Amniotic stem cell (primary cell): ENCODE measurements at regions not wholly inside any gene's neighbourhood (a gene's known extent, or its start where the extent isn't known, plus 50 kb on each side); places are given as distances from the start of the nearest gene placed in this dataset.

Experiments used
- DNase-seq: peaks from one replicate; lab custom pipeline; 2025; lab: John Stamatoyannopoulos, UW

DNA sequence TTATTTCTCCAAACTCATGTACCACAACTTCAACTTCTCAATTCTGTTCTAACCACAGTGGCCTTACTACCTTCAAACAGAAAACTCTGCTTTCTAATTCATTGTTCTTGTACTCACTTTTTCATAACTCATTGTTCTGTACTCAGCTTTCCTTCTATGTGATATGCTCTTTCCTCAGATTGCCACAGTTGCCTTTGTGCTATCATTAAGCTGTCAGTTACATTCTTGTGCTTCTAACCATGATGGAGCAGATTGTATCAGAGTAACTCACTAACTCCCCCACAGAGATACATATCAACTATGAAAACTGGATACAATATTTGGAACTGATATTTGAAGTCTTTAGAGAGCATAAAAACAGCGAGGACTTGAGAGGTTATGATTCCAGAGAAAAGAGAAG is 1213.7 kb downstream of the KCNT2 start:
- no peak for DNase-seq

DNA sequence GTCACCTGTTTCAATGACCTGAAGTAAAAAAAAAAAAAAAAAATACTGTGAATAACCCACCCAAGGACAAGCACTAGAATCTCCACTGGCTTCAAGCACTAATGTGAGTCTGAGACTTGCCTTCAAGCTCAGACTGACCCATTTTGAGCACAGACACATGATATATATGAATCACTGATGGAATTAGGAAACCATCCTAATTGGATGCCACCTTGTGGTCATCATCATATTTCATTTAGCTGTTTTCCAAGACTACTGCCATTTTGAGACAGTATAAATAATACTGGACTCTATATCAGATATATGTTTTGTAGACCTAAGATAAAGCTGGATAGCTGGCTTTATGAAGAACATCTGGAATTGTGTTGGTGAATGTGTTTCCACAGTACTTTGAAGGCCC is 1232.0 kb downstream of the KCNT2 start:
- DNase-seq, result no peak

DNA sequence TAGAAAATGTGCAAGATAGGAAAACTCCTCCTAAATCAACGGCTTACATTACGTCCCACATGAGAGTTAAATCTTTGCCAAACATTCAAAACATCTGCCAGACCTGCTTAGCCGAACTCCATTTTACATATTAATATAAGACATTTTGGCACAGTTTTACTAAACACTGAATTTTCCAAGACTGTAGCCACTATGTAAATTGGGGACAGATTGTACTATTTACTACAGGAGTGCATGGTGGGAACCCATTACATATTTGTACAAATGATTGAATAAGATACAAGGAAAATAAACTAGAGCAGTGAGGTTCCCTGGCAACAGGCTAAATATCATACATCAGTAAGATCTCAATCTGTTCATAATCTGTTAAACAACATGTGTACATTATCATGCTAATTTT is 1234.4 kb downstream of the KCNT2 start:
- no peak for DNase-seq

DNA sequence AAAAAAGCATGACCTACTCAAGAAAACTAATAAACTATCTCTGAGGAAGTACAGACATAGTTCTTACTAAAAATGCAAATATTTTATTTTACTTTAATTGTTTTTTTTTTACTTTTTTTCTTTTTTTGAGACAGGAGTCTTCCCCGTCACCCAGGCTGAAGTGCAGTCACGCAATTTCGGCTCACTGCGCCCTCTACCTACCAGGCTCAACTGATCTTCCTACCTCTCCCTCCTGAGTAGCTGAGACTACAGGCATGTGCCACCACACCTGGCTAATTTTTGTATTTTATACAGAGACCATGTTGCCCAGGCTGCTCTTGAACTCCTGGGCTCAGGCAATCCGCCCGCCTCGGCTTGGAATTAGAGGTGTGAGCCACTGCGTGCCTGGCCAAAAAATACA is 1263.1 kb downstream of the KCNT2 start:
- DNase-seq, result no peak

DNA sequence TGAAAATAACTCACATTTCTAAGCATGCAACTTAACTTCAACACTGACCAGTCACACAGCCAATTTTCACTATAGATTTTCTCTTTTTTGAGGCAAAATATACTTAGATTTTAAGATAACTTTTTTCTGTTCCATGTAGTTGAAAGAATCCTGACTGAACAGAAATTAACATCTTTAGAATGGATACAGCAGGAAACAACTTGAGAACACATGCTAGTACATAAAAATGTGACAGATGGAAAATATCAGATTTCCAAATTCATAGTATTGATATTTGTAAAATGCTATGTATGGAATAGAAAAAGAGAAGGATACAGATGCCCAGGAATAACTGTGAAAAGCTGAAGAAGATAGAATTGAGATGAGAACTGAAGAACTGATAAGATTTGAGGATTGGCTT is 1270.6 kb downstream of the KCNT2 start:
- DNase-seq, result no peak

DNA sequence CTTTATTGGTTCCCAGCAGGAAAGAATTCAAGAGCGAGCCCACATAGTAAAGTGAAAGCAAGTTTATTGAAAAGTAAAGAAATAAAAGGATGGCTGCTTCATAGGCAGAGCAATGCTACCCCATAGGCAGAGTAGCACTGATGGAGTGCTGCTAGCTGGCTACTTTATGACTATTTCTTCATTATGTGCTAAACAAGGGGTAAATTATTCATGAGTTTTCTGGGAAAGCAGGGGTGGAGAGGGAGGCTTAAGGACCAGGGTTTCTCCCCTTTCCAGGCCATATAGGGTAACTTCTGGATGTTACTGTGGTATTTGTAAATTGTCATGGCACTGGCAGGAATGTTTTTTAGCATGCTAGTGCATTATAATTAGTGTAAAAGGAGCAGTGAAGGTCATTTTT is 1271.4 kb downstream of the KCNT2 start:
- no peak for DNase-seq

DNA sequence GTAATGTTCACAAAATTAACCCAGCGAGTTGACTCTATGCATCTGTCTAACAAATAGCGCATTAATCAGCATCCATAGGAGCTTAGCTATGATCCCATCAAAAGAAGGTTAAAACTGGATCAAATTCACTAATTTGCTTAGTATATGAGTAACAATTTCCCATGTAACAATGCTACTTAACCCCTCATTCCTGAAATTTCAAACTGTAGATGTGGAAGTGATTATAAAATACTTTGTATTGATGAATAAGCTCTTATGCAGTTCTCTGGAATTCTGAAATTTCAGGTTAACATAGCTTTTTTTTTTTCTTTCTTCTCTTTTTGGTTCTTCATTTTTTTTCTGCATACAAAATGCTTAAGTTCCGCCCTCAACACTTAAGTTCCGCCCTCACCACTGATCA is 1272.7 kb downstream of the KCNT2 start:
- no peak for DNase-seq

DNA sequence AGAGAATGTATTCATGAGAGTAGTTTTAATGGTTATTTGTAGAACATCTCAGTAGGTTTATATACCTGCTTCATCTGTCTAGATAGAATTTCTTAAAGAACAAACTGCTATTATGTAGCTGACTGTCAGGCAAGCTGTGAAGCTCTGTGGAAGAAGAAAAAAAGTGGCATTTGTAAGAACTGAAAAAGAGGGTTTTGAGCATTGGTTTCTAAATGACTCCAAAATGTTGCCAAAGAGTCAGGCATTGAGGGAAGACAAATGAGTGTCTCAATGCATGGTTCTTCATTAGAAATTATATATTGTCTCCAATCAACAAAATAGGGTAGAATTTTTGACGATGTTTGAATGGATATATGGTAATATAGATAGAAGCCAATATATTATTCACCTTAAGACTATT is 1276.1 kb downstream of the KCNT2 start:
- no peak for DNase-seq

DNA sequence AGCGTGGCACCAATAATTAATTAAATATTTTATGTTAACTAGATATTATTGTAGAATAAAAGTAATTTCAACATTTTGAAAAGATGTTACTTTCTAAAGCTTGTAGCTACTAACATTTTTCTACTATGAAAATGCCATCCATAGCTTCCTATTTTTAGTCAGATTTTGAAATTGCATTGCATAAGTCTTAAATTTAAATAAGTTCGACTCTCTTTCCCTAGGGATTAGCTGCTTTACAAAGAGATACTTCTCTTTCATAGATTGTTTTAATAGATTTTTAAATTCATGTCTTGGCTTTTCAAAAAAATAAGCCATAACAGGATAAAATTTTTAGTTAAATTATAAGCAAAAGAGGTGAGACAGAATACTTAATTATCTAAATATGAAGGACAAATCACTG is 1279.6 kb downstream of the KCNT2 start:
- no peak for DNase-seq

DNA sequence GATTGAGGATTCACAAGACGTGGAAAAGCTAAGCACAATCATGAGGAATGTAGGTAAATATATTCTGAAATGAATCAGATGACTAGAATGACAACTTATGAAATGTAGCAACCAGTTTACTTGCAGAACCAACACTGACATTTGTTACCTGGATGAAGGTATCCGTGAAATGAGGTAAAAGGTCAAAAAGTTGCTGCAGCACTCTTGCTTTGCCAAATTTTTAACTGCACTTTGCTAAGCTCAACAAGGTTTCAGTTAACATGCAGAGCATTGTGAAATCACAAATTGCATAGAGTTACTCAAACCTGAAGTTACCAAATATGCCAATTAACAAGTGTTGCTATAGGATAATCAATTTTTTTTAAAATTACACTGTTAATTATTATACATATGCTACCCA is 1280.1 kb downstream of the KCNT2 start:
- DNase-seq, result no peak

DNA sequence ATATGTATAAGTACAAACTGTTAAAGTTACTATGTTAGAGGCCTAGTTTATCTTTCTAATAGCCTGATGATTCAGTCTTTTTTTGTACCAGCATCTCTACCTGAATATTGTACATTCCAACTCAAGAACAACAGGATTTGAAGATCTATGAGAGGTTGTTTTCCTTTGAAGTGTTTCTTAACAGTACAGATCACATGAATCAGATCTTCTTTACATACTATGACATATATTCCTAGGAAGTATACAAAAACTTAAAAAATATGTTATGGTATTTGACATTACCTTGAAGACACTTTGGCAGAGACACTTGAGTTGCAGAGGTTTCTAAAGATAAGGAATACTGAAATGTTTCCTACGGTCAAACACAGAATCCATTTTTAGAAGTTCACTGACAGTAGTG is 1280.9 kb downstream of the KCNT2 start:
- no peak for DNase-seq

DNA sequence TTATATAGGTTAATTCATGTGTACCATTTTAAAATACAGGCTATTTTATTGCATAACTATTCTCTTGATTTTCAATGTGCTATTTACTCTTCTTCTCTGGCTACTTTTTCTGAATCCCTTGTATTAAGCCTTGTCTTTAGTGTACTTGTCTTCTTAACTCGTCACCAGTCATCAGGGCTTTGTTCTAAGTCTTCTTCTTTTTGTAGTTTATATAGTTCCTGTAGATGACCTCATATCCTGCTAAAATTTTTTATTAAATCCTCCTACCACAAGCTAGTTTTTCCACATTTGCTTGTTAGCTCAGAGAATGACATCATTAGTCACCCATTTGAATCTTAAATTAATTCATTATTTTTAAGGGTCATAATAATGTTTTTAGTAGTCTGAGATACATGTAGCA is 1281.9 kb downstream of the KCNT2 start:
- DNase-seq, result no peak

DNA sequence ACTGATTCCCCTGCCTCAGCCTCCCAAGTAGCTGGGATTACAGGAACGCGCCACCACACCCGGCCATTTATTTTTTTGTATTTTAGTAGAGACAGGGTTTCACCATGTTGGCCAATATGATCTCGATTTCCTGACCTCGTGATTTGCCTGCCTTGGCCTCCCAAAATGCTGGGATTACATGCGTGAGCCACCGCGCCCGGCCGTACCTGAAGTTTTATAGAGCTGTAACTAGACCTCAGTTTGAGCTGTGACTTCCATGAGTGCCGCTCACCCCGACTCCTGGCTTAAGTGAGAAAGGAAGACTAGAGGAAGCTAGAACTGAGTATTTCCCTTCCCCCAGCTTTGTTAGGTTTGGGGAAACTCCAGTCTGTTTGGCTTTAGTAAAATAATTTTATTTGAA is 1283.1 kb downstream of the KCNT2 start:
- DNase-seq, result no peak

DNA sequence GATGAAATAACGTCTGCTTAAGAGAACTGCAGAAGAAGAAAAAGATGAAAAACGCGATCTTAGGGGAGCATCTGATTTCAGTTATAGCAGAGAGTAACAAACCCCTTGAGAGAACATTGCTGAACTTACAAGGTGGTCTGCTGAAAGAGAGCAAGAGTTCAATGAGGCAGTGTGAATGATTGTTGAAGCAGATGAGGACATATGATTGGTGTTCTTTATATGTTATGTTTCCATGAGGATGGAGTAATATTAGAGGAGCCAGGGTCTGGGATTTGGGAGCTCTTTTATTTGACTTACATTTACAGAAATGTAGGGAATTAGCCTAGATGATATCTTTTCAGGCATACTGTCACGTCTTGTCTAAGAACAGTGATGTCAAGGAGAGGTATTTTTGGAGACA is 1302.0 kb downstream of the KCNT2 start:
- no peak for DNase-seq

DNA sequence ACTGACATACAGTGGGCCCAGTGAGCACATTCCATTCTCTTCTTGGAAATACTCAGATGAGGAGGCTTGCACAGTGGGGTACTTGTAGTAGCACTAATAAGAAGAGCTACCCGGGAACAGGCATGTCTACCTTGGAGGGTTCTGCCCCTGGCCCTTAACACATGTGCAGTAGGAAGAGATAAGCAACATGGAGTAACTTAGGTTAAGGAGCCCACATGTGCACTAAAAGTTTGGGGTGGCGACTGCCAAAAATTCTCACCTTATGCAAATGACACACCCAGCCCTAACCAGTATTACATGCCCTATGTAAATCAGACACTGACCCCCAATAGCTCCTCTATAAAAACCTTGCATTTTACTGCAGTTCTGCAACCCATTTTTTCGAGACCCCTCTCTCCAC is 1313.3 kb downstream of the KCNT2 start:
- DNase-seq, result no peak

DNA sequence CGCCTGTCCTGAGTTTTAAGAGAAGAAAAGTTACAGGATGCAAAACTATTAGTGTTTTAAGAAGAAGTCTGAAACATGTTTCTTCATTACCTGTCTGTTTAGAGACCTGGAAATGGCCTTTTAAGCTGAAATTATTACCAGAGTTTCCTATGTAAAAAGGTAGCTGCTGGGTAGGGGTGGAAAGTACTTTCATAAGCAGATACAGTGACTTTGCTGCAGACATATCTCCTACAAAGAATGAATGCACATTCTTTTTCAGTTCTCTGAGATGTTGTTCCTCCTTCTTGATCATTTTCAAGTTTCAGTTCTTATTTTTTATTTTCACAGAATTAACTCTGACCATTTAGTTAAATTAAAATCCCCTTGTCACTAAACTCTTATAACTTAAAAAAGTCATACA is 1329.6 kb downstream of the KCNT2 start:
- no peak for DNase-seq

DNA sequence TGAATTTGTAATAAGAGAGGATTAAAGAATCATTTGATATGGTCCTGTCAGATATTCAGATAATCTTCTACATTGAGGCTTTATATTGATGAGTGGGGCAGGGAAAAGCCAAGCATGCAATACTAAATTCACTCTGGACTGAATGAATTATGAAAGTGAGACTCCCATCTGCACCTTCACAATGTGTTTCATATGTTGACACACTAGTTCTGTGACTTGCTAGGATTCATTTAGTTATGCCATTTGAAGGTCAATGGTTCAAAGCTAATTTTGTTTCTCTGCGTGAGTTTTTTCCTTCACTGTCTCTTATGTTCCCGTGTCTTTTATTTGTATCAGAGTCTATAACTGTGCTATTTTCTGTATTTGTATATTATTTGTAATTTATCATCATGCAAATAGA is 1332.5 kb downstream of the KCNT2 start:
- DNase-seq, result no peak

DNA sequence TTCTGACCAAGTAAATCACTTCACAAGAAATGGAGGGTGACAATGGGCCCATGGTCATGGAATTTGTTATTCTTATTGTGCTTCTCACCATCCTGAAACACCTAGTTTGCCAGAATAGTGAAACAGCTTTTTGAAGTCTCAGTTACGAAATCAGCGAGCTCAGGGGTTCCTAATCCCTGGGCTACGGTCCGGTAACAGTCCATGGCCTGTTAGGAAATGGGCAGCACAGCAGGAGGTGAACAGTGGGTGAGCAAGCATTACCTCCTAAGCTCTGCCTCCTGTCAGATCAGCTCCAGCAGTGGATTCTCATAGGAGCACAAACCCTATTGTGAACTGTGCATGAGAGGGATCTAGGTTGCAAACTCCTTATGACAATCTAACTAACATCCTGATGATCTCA is 1356.3 kb downstream of the KCNT2 start:
- DNase-seq, result no peak

DNA sequence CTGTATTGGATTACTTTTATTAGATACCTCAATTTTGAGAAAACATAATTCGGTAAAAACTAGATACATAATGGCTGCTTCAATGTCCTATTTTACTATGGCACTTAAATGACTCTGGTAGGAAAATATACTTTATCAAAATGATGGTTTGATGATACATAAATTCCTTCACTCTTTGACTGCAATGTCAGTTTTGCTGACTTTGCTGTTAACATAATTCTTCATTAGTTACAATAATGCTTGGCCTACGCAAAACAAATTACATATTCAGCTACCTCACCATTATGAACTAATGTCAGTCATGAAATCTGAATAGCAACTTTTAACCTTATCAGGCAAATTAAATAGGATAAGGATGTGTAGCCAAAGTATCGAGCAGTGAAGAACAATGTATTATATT is 1364.7 kb downstream of the KCNT2 start:
- no peak for DNase-seq

DNA sequence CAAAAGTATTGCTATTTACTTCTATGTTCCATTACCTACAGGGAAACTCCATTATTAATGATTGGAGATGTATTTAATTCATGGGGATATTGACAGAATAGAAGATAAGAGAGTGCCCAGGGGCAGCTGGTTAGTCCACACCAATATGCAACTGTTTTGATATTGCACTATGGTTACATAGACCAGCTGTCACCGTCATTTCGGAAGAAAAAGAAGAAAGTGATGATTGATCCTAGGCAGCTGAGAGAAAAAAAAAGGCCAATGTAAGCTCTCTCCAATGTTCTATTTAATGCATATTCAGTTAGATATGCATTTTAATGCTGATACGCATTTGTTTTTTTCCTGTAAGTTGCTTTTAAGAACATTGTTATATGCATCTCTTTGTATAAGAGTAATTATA is 1367.2 kb downstream of the KCNT2 start:
- no peak for DNase-seq

DNA sequence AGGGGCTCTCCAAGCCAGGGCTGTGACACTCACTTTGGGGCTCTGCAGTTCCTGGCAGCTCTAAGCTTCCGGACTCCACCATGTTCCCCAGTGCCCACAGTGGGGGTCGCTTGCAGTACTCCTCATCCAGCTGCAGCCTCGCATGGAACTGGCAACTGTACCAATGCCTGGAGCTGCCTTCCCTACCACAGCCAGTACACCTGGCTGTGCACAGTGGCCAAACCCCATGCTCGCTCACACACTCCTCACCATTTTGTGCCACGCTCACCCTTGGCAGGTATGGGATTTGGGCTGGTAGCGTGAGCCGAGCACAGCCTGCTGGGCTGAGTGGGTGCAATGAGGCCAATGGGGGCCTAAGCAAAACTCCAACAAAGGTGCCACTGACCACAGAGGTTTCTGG is 1369.9 kb downstream of the KCNT2 start:
- no peak for DNase-seq

DNA sequence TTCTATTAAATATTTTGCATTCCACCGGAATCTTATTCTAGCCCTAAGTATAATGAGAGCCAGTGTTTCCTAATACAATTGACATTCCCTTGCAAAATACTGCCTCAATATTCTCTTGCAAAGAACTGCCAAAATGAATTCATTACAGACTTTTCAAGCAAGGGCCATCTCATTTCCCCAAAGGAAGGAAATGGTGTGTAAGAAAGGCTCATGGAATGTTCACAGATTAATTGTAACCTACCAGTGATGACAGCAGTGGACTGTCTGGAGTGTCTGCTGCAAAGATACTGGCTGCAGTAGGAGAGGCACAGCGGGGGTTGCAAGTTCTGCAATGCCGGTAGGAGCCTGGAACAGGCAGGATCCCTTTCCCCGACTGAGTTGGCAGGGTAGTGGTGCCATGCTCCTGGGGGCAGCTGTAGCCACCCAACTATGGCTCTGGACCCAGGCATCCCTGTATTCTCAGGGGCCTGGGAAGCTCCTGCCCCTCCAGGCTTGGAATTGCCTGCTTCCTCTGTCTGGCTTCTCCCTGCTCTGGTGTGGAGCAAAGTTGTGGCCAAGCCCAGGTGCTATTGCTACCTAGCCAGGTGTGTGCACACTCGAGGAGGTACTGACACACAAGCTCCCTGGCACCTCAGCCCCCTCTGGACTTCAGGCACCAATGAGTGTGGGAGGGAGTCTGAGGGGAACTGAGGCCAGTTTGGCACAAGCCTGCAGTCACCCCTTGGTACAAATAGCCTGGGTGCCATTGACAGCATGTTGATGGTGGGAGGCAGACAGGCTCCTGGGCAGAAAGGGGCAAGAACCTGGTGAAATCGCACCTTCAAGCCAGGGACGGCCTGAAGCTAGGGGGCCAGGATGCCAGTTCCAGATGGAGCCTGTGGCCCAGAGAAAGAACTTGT is 1371.0 kb downstream of the KCNT2 start:
- no peak for DNase-seq

DNA sequence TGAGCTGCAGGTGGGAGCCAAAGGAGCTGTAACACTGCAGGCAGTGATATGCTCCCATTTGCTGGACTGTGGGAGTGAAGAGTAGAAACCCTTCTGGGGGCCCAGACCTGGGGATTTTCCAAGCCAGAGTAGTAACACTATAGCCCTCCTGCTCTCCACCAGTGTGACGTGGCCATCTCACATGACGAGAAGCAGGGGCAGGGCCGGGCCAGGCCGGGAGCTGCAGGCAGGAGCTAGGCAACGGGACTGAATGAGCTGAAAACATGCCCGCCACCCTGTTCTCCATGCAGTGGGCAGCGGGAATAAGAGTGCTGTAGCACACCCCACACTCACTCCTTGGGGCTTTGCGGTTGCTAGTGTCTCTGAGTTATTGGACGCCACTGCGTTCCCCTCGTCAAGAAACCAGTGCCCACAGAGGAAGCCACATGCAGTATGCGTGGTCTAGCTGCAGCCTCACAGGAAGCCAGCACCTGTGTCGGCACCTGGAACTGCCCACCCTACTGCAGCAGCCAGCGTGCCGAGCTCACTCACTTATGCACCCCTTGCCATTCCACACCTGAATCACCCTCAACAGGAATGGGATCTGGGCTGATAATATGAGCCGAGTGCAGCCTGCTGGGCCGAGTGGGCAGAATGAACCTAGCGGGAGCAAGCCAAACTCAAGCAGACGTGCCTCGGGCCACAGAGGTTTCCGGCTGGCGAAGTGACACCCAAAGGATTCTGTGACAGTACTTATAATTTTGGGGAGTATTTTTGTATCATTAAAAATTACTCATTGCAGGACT is 1389.6 kb downstream of the KCNT2 start:
- no peak for DNase-seq

DNA sequence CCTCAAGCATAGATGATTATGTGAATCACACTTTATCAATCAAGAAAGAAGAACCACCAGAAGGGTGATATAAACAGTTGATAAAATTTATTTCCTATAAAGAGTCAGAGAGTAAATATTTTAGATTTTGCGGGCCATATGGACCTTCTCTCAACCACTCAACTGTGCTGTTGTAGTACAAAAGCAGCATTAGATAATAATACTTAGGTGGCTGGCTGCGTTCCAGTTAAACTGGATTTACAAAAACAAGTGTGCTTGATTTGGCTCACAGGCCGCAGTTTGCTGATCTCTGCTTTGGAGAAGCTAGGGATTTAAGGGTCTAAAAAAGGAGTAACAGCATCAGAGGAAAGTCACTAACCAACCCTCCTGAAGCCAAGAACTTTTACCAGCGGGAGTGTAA is 1406.0 kb downstream of the KCNT2 start:
- DNase-seq, result no peak
